ENCODE measurements at regions not wholly inside any gene's neighbourhood (a gene's known extent, or its start where the extent isn't known, plus 50 kb on each side); places are given as distances from the start of the nearest gene placed in this dataset.

DNA sequence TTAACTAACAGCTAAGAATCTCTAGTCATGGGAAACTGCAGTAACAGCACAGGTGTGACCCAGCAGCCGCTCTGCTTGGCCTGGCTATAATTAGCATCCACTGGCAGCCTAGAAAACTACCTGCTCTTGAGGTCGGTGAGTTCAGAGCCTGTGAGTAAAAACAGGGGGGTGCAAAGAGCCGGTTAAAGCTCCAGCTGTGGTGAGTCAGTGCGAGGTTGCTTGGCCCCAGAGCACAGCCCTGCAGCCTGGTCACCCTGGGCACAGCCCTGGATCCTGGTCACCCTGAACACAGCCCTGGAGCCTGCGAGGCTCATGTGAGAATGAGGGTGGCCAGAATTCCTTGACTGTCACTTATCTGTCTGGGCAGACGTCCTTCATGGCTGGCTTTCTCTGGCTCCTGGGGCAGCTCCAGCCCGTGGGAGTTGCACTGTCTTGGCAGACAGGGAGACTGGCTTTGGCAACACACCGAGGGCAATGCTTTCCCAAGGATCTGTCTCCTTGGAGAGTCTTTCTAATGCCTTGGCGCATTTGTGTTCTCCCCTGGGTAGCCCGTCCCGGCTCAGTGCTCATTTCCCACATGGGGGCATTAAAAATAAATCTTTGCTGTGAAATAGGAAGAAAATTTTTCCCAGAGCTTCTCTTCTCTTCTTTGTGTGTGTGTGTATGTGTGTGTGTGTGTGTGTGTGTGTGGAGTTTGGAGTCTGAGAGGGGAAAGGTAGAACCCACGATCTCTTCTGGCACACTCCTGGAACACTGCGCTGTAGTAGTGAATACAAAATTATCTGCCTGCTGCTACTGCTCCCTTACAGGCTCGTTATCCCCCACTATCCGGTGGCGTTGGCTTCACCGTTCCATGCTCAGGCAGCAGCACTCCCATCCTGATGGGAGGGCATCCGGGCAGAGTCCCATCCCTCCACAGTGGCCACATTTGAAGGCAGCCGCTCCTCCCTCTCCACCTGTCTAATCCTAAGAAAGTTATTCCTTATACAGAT is 250.2 kb upstream of the MEX3C start:
- Histone ChIP-seq H3K36me3 (no peaks in the 10 kb centered on the region), H3K27ac (replicated peaks in 1 of 4) (no peak overlapping the region), H3K27me3 (peaks cover 0 to 23% (median 0%) of the 10 kb centered on the region in 4 donors), H3K9me3 (no peaks in the 10 kb centered on the region), H3K4me3 (no peak overlapping the region), H3K4me1 (no peaks in the 10 kb centered on the region)
- TF ChIP-seq POLR2AphosphoS5 (IDR thresholded peaks at IDR 0.05) (no peak), POLR2A (IDR thresholded peaks at IDR 0.05; ENCODE audit: low read depth) (no peak), EP300 (IDR thresholded peaks at IDR 0.05) (no peak)
- TF ChIP-seq, protein P1, sequence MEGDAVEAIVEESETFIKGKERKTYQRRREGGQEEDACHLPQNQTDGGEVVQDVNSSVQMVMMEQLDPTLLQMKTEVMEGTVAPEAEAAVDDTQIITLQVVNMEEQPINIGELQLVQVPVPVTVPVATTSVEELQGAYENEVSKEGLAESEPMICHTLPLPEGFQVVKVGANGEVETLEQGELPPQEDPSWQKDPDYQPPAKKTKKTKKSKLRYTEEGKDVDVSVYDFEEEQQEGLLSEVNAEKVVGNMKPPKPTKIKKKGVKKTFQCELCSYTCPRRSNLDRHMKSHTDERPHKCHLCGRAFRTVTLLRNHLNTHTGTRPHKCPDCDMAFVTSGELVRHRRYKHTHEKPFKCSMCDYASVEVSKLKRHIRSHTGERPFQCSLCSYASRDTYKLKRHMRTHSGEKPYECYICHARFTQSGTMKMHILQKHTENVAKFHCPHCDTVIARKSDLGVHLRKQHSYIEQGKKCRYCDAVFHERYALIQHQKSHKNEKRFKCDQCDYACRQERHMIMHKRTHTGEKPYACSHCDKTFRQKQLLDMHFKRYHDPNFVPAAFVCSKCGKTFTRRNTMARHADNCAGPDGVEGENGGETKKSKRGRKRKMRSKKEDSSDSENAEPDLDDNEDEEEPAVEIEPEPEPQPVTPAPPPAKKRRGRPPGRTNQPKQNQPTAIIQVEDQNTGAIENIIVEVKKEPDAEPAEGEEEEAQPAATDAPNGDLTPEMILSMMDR (IDR thresholded peaks at IDR 0.05), result no peak
- 66% methylated on average over 14 of the region's 19 CpGs for WGBS
- DNase-seq (ENCODE audit: extremely low spot score), result no peak
- intact Hi-C loops (cut with DNase I), result no loop called here

DNA sequence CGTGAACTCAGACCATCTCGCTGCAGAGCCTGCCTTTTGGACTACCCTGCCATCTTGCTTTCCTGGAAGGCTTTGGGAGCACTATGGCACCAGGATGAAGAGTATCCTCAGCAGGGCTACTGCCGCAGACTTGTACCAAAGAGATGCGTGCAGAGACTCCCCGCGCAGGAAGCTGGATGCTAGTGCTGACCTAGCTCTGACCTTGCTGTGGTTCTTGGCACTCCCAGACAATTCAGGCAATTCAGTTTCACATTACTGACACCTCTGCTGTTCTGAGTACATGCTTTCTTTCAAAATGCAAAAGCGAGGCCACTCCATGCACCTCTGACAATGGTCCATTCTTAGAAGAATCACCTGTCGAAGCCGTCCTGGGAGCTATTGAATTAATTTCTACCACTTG is 251.5 kb upstream of the MEX3C start:
- 57% methylated on average over 9 of the region's 9 CpGs for WGBS
- H3K36me3 ChIP-seq, result no peaks in the 10 kb centered on the region

DNA sequence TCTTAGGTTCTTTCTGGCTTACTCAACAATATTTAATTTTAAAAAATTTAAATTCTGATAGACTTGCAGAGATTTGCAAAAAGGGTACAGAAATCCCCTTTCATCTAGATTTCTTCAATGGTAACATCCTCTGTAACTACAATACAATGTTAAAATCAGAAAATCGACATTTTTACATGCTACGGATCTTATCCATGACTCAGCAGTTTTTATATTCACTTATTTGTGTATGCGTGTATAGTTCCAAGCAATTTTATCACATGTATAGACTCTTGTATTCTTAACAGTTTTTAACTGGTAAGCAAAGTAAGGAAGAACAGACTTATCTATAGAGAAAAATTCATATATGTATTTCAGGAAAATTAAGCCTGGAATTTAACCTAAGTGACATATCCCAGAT is 256.1 kb upstream of the MEX3C start:
- Histone ChIP-seq H3K4me1 (no peaks in the 10 kb centered on the region), H3K4me3 (no peak overlapping the region), H3K27ac (replicated peaks in 1 of 4) (no peak overlapping the region), H3K36me3 (no peaks in the 10 kb centered on the region), H3K9me3 (no peaks in the 10 kb centered on the region), H3K27me3 (no peaks in the 10 kb centered on the region)
- no peak for DNase-seq (ENCODE audit: extremely low spot score)
- intact Hi-C loops (cut with DNase I), result no loop called here
- 92% methylated on average over 3 of the region's 3 CpGs for WGBS
- TF ChIP-seq POLR2A (IDR thresholded peaks at IDR 0.05; ENCODE audit: low read depth) (no peak), POLR2AphosphoS5 (IDR thresholded peaks at IDR 0.05) (no peak), EP300 (IDR thresholded peaks at IDR 0.05) (no peak)
- TF ChIP-seq, protein P1 (IDR thresholded peaks at IDR 0.05), result no peak

More for the DNA sequence above, 251.5 kb upstream of the MEX3C start:
- no peaks in the 10 kb centered on the region for H3K4me1 ChIP-seq
- no peak overlapping the region for H3K4me3 ChIP-seq
- no peak overlapping the region for H3K27ac ChIP-seq (replicated peaks in 1 of 4)
- peaks cover 0 to 11% (median 0%) of the 10 kb centered on the region in 4 donors for H3K27me3 ChIP-seq
- DNase-seq (ENCODE audit: extremely low spot score), result no peak
- TF ChIP-seq POLR2AphosphoS5 (IDR thresholded peaks at IDR 0.05), result no peak
- TF ChIP-seq, protein P1 (IDR thresholded peaks at IDR 0.05), result no peak
- H3K9me3 ChIP-seq, result no peaks in the 10 kb centered on the region
- intact Hi-C loops (cut with DNase I), result no loop called here

DNA sequence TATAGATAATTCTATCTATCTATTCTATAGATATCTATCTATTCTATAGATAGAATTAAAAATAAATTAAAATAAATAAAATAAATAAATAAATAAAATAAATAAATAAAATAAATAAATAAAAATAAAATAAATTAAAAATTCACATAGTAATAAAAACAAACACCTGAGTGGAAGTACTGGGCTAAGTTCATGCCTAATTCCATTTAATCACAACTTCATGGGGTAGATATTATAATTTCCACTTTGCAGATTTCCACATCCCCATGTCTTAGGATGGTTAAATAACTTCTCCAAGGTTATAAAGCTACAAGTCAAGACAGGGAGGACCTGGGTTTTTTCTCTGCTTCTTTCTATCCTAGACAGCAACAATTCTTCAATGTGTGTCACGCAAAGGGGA is 261.4 kb upstream of the MEX3C start:
- intact Hi-C loops (cut with DNase I), result no loop called here

More for the DNA sequence above, 261.4 kb upstream of the MEX3C start:
- Histone ChIP-seq H3K9me3 (no peaks in the 10 kb centered on the region), H3K27me3 (no peaks in the 10 kb centered on the region), H3K36me3 (no peaks in the 10 kb centered on the region), H3K27ac (replicated peaks in 1 of 4) (no peak overlapping the region), H3K4me1 (no peaks in the 10 kb centered on the region), H3K4me3 (no peak overlapping the region)
- no peak for DNase-seq (ENCODE audit: extremely low spot score)
- TF ChIP-seq, protein P1 (IDR thresholded peaks at IDR 0.05), result no peak
- TF ChIP-seq POLR2AphosphoS5 (IDR thresholded peaks at IDR 0.05) (no peak), POLR2A (IDR thresholded peaks at IDR 0.05; ENCODE audit: low read depth) (no peak), EP300 (IDR thresholded peaks at IDR 0.05) (no peak)
- 69% methylated on average over 1 of the region's 1 CpG for WGBS

Data from esophagus muscularis mucosa (tissue), 4 donors.